NT2/D1 (cell line): ENCODE measurements at regions not wholly inside any gene's neighbourhood (a gene's known extent, or its start where the extent isn't known, plus 50 kb on each side); places are given as distances from the start of the nearest gene placed in this dataset.

ENCODE experiments used
- SUZ12 ChIP-seq: IDR thresholded peaks from 2 replicates; pipeline ENCODE4 v1.6.1; 2011; ENCODE audit not compliant: insufficient read length, insufficient read depth; ENCODE audit errors: extremely low read depth
- YY1 ChIP-seq: IDR thresholded peaks from 2 replicates; pipeline ENCODE4 v1.6.1; 2011; ENCODE audit not compliant: insufficient read length, insufficient read depth
- ZNF274 ChIP-seq: IDR thresholded peaks from 2 replicates; pipeline ENCODE4 v1.6.1; 2011; ENCODE audit warnings: mild to moderate bottlenecking, low read depth, low read length

- TF ChIP-seq ZNF274: no peak
- TF ChIP-seq YY1: no peak
- no peak for TF ChIP-seq SUZ12
Measured at GRCh38 chr7:112669306-112669705, 120.9 kb downstream of the TMEM168 start.
